ENCODE measurements at regions not wholly inside any gene's neighbourhood (a gene's known extent, or its start where the extent isn't known, plus 50 kb on each side); places are given as distances from the start of the nearest gene placed in this dataset.

- TF ChIP-seq POLR2A (IDR thresholded peaks at IDR 0.05) (no peak), CTCF (IDR thresholded peaks at IDR 0.05) (no peak)
Measured at GRCh38 chr2:47657886-47658489, 87.2 kb upstream of the KCNK12 start.
